Left lung (tissue), 4 donors: ENCODE measurements at regions not wholly inside any gene's neighbourhood (a gene's known extent, or its start where the extent isn't known, plus 50 kb on each side); places are given as distances from the start of the nearest gene placed in this dataset.
A peak's percentile ranks its signal among the peaks of the same experiment; 100 is the strongest.

ENCODE experiments used
- ATAC-seq: fragments of 200-7000 bp; cut with Tn5 transposase; one replicate; pipeline ENCODE4 v1.9.1; 2020; ENCODE audit warnings: moderate library complexity
- DNase-seq, 4 donors: peaks; one replicate each; pipeline ENCODE4 v3.0.0-alpha.2; 2013 to 2020
- H3K27ac ChIP-seq, 2 donors: fragments of 200-600 bp; sonication (generic) in 1 of 2; one replicate each; pipeline versions ENCODE4 v1.5.0 to v1.8.0; 2020 to 2021
- H3K27me3 ChIP-seq, 2 donors: fragments of 200-600 bp; sonication (generic) in 1 of 2; one replicate each; pipeline versions ENCODE4 v1.5.0 to v1.8.0; 2020 to 2021
- H3K36me3 ChIP-seq, 2 donors: fragments of 200-600 bp; sonication (generic) in 1 of 2; one replicate each; pipeline versions ENCODE4 v1.5.0 to v1.8.0; 2020 to 2021
- H3K4me1 ChIP-seq, 2 donors: fragments of 200-600 bp; one replicate each; pipeline ENCODE4 v1.8.0; 2021
- H3K4me3 ChIP-seq, 2 donors: fragments of 200-600 bp; sonication (generic) in 1 of 2; one replicate each; pipeline versions ENCODE4 v1.5.0 to v1.8.0; 2020 to 2021; ENCODE audit warnings: mild to moderate bottlenecking in 1 of 2
- H3K9me3 ChIP-seq, 2 donors: fragments of 200-600 bp; sonication (generic) in 1 of 2; one replicate each; pipeline versions ENCODE4 v1.5.0 to v1.8.0; 2020 to 2021
- intact Hi-C, 2 donors: fragments of 100-400 bp; cut with DNase I; formaldehyde crosslinking; loops; one replicate each; pipeline versions ENCODE4 v1.11.2 to v1.14.2; 2022
- TF ChIP-seq, protein P1 (sequence below), 2 donors: fragments of 200-600 bp; sonication (generic) in 1 of 2; IDR thresholded peaks; one replicate each; pipeline versions ENCODE4 v1.5.0 to v1.8.0; 2021; ENCODE audit warnings: antibody characterized with exemption in 2 of 2
- donor health status: DM: no; HTN: yes; CAD: no.
- donor health status: DM: no; HTN: no; CAD: no.

GRCh38 chr1:168631671-168632400, 55.4 kb downstream of the XCL1 start:
- no peak for DNase-seq
- intact Hi-C loops = no loop called here

DNA sequence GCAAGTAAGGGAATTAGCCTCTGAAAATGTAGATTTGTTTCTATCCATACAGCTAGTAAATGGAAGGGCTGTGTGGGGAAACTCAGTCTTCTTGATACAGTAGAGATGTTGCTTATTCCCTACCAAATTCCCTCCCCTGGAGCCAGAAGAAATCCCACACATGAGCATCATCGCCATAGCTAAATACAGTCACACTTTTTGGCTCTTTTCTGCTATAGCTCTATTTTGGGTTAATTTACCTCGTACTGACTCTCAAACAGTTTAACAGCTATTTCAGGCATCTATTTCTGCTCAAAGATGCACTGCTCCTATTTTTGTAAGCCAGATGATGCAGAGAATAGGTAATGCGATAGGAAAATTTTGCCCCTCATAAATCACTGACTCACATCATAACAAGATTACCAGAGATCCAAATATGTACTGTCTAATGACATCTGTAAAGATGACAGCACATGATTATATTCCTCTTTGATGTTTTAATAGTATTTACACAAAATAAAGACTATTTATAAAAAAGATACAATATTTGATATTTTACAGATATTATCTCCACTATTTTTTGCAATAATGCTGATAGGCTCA, 58.6 kb downstream of the XCL1 start:
- no peak for ATAC-seq
- TF ChIP-seq, protein P1, sequence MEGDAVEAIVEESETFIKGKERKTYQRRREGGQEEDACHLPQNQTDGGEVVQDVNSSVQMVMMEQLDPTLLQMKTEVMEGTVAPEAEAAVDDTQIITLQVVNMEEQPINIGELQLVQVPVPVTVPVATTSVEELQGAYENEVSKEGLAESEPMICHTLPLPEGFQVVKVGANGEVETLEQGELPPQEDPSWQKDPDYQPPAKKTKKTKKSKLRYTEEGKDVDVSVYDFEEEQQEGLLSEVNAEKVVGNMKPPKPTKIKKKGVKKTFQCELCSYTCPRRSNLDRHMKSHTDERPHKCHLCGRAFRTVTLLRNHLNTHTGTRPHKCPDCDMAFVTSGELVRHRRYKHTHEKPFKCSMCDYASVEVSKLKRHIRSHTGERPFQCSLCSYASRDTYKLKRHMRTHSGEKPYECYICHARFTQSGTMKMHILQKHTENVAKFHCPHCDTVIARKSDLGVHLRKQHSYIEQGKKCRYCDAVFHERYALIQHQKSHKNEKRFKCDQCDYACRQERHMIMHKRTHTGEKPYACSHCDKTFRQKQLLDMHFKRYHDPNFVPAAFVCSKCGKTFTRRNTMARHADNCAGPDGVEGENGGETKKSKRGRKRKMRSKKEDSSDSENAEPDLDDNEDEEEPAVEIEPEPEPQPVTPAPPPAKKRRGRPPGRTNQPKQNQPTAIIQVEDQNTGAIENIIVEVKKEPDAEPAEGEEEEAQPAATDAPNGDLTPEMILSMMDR (IDR thresholded peaks at IDR 0.05) = no peak
- Histone ChIP-seq H3K4me3 (no peak overlapping the region), H3K27ac (no peak overlapping the region), H3K36me3 (no peaks in the 10 kb centered on the region), H3K9me3 (no peaks in the 10 kb centered on the region), H3K4me1 (peaks cover 5 to 7% of the 10 kb centered on the region in 2 donors), H3K27me3 (no peaks in the 10 kb centered on the region)
- DNase-seq = no peak
- intact Hi-C loops = no loop called here

More at GRCh38 chr1:168631671-168632400, 55.4 kb downstream of the XCL1 start:
- H3K9me3 ChIP-seq = no peaks in the 10 kb centered on the region
- H3K4me1 ChIP-seq = peaks cover 5% of the 10 kb centered on the region in 2 donors
- ATAC-seq = peak; percentile 86
- TF ChIP-seq, protein P1 (IDR thresholded peaks at IDR 0.05) = no peak
- no peak overlapping the region for H3K4me3 ChIP-seq
- H3K27ac ChIP-seq = peak overlapping the region in 1 of 2 donors; percentile 25
- H3K27me3 ChIP-seq = no peaks in the 10 kb centered on the region
- H3K36me3 ChIP-seq = no peaks in the 10 kb centered on the region

GRCh38 chr1:168636200-168636599, 59.8 kb downstream of the XCL1 start:
- ATAC-seq = peak; percentile 84
- TF ChIP-seq, protein P1 (IDR thresholded peaks at IDR 0.05) = peak in 1 of 2 donors; percentile 36

DNA sequence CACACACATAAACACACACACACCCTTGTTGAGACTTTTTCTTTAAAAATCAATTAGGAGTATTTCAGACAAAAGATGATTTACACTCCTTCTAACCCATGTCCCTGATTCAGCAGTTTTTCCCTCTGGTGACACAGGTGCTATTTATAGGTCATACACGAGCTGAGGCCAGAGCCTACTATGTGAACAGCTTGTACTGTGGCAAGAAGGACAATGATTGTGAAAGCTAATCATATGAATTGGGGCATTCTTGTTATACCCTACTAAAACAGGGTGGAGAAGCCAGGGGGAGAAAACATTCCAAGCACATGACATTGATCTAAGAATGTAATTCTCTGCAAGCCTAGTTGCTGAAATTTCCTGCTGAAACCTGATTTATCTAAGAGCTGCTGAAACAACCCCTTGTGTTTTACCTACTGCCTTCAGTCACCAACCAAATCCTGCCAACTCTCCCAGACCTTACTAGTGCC, 60.3 kb downstream of the XCL1 start:
- ATAC-seq = peak; percentile 84
- Histone ChIP-seq H3K4me1 (peaks cover 5 to 7% of the 10 kb centered on the region in 2 donors), H3K27me3 (no peaks in the 10 kb centered on the region), H3K36me3 (no peaks in the 10 kb centered on the region), H3K27ac (peak overlapping the region; percentile 41 to 45), H3K9me3 (no peaks in the 10 kb centered on the region), H3K4me3 (no peak overlapping the region)
- intact Hi-C loops = no loop called here
- TF ChIP-seq, protein P1 (IDR thresholded peaks at IDR 0.05) = no peak
- DNase-seq = no peak

More at GRCh38 chr1:168636200-168636599, 59.8 kb downstream of the XCL1 start:
- DNase-seq = no peak
- intact Hi-C loops = no loop called here
- Histone ChIP-seq H3K9me3 (no peaks in the 10 kb centered on the region), H3K4me1 (peaks cover 5 to 7% of the 10 kb centered on the region in 2 donors), H3K4me3 (no peak overlapping the region), H3K27me3 (no peaks in the 10 kb centered on the region), H3K27ac (peak overlapping the region; percentile 41 to 45), H3K36me3 (no peaks in the 10 kb centered on the region)

GRCh38 chr1:168637350-168637991, 61.1 kb downstream of the XCL1 start:
- ATAC-seq = peak; percentile 82
- Histone ChIP-seq H3K27me3 (no peaks in the 10 kb centered on the region), H3K4me1 (peaks cover 3 to 5% of the 10 kb centered on the region in 2 donors), H3K36me3 (no peaks in the 10 kb centered on the region), H3K27ac (peak overlapping the region; percentile 41 to 45), H3K9me3 (no peaks in the 10 kb centered on the region), H3K4me3 (no peak overlapping the region)
- TF ChIP-seq, protein P1 (IDR thresholded peaks at IDR 0.05) = peak; percentile 56 to 57
- no peak for DNase-seq
- intact Hi-C loops = no loop called here
